IMR-90 (cell line): ENCODE measurements at regions not wholly inside any gene's neighbourhood (a gene's known extent, or its start where the extent isn't known, plus 50 kb on each side); places are given as distances from the start of the nearest gene placed in this dataset.

Source experiments
- ATAC-seq: fragments of 200-7000 bp; cut with Tn5 transposase; 2 replicates; pipeline ENCODE4 v1.9.1; 2020; ENCODE audit warnings: low read depth, mild to moderate bottlenecking, moderate library complexity
- BruUV-seq: library from RNA; stranded (reverse); fragments of 400-500 nt; replicated peaks from 2 replicates; lab custom pipeline; 2021; lab: Mats Ljungman, UMichigan
- CTCF ChIA-PET: fragments of 300-600 bp; formaldehyde crosslinking; extraction: SDS; loops from one replicate; lab custom pipeline; 2021; ENCODE audit warnings: antibody characterized with exemption; lab: Yijun Ruan, JAX
- POLR2A ChIA-PET: fragments of 300-600 bp; sonication (Branson Sonifier 250); formaldehyde crosslinking; loops from one replicate; lab custom pipeline; 2022; ENCODE audit warnings: antibody characterized with exemption; ENCODE audit not compliant: unreplicated experiment; lab: Charles Lee
- DNase-seq: peaks from one replicate; pipeline ENCODE4 v3.0.0; 2013
- H2AFZ ChIP-seq: replicated peaks from 2 replicates; pipeline ENCODE3; 2013; ENCODE audit warnings: low read length, mild to moderate bottlenecking; ENCODE audit not compliant: poor library complexity
- H2AK5ac ChIP-seq: 2 replicates; pipeline ENCODE4 v1.6.1; 2013; ENCODE audit warnings: low read depth, low read length, inconsistent platforms
- H2AK9ac ChIP-seq: replicated peaks from 2 replicates; pipeline ENCODE3; 2013; ENCODE audit warnings: mild to moderate bottlenecking, low read depth, low read length, moderate library complexity; ENCODE audit not compliant: poor library complexity
- H2BK120ac ChIP-seq: 2 replicates; pipeline ENCODE4 v1.6.1; 2013; ENCODE audit warnings: low read depth, low read length, inconsistent platforms
- H2BK15ac ChIP-seq: 3 replicates; pipeline ENCODE4 v1.6.1; 2013; ENCODE audit warnings: low read depth, low read length, inconsistent platforms
- H2BK20ac ChIP-seq: 2 replicates; pipeline ENCODE4 v1.6.1; 2013; ENCODE audit warnings: low read depth, mild to moderate bottlenecking, inconsistent platforms, low read length, moderate library complexity
- H2BK5ac ChIP-seq: 2 replicates; pipeline ENCODE4 v1.6.1; 2013; ENCODE audit warnings: mild to moderate bottlenecking, low read depth, low read length, inconsistent platforms; ENCODE audit not compliant: poor library complexity, severe bottlenecking
- H3K14ac ChIP-seq: replicated peaks from 2 replicates; pipeline ENCODE4 v1.6.1; 2013; ENCODE audit warnings: low read depth, low read length, inconsistent platforms
- H3K18ac ChIP-seq: 2 replicates; pipeline ENCODE4 v1.6.1; 2013; ENCODE audit warnings: low read depth, low read length, control low read depth
- H3K23ac ChIP-seq: 2 replicates; pipeline ENCODE4 v1.6.1; 2013; ENCODE audit warnings: low read depth, low read length, inconsistent platforms
- H3K27ac ChIP-seq: 2 replicates; pipeline ENCODE4 v1.5.1; 2013; ENCODE audit warnings: mild to moderate bottlenecking, control low read depth, low read length; ENCODE audit not compliant: insufficient read depth
- H3K27me3 ChIP-seq: 2 replicates; pipeline ENCODE4 v1.6.1; 2013; ENCODE audit warnings: low read length; ENCODE audit not compliant: control insufficient read depth, insufficient read depth
- H3K36me3 ChIP-seq: 2 replicates; pipeline ENCODE4 v1.6.1; 2013; ENCODE audit warnings: low read length, mixed read lengths; ENCODE audit not compliant: control insufficient read depth, insufficient read depth
- H3K4ac ChIP-seq: 2 replicates; pipeline ENCODE4 v1.6.1; 2013; ENCODE audit warnings: low read depth, low read length, inconsistent platforms
- H3K4me1 ChIP-seq: 2 replicates; pipeline ENCODE4 v1.6.1; 2013; ENCODE audit warnings: low read length, mixed read lengths; ENCODE audit not compliant: control insufficient read depth, insufficient read depth
- H3K4me2 ChIP-seq: 2 replicates; pipeline ENCODE4 v1.6.1; 2013; ENCODE audit warnings: low read depth, mild to moderate bottlenecking, control low read depth, low read length, moderate library complexity
- H3K4me3 ChIP-seq: 2 replicates; pipeline ENCODE4 v1.5.1; 2013; ENCODE audit warnings: low read depth, mild to moderate bottlenecking, control low read depth, low read length, moderate library complexity; ENCODE audit not compliant: insufficient read depth
- H3K56ac ChIP-seq: 2 replicates; pipeline ENCODE4 v1.6.1; 2013; ENCODE audit warnings: low read length, inconsistent platforms; ENCODE audit not compliant: insufficient read depth; ENCODE audit errors: extremely low read depth
- H3K79me1 ChIP-seq, 2 experiments: 2 replicates each; pipeline ENCODE4 v1.6.1; 2013; ENCODE audit warnings: low read length in 2 of 2, inconsistent platforms in 1 of 2, low read depth in 1 of 2
- H3K9ac ChIP-seq: 2 replicates; pipeline ENCODE4 v1.6.1; 2013; ENCODE audit warnings: low read depth, low read length, control low read depth
- H3K9me1 ChIP-seq: 2 replicates; pipeline ENCODE4 v1.6.1; 2013; ENCODE audit warnings: low read length, inconsistent platforms; ENCODE audit not compliant: insufficient read depth
- H3K9me3 ChIP-seq: 2 replicates; pipeline ENCODE4 v1.6.1; 2013; ENCODE audit warnings: low read length; ENCODE audit not compliant: control insufficient read depth, insufficient read depth
- H4K20me1 ChIP-seq: 2 replicates; pipeline ENCODE4 v1.6.1; 2013; ENCODE audit warnings: low read length, inconsistent platforms; ENCODE audit not compliant: insufficient read depth
- H4K5ac ChIP-seq: 2 replicates; pipeline ENCODE4 v1.6.1; 2013; ENCODE audit warnings: mild to moderate bottlenecking, low read depth, low read length, control low read depth
- H4K8ac ChIP-seq, 2 experiments: 2 replicates each; pipeline ENCODE4 v1.6.1; 2013; ENCODE audit warnings: low read depth in 2 of 2, low read length in 2 of 2, control low read depth in 1 of 2, inconsistent platforms in 1 of 2
- H4K91ac ChIP-seq: 2 replicates; pipeline ENCODE4 v1.6.1; 2013; ENCODE audit warnings: low read depth, low read length, inconsistent platforms; ENCODE audit not compliant: insufficient read depth
- BHLHE40 ChIP-seq: fragments of 150-350 bp; IDR thresholded peaks from 2 replicates; pipeline ENCODE4 v1.6.1; 2016; ENCODE audit warnings: mild to moderate bottlenecking, low read depth, low read length
- CEBPB ChIP-seq: IDR thresholded peaks from 2 replicates; pipeline ENCODE4 v1.6.1; 2012; ENCODE audit warnings: low read depth, low read length, improper control_type of control experiment
- CHD1 ChIP-seq: IDR thresholded peaks from 2 replicates; pipeline ENCODE4 v1.6.1; 2012; ENCODE audit warnings: low read depth, low read length, improper control_type of control experiment
- FOS ChIP-seq: fragments of 150-350 bp; IDR thresholded peaks from 2 replicates; pipeline ENCODE4 v1.6.1; 2016; ENCODE audit warnings: low read depth, low read length
- MAFK ChIP-seq: IDR thresholded peaks from 2 replicates; pipeline ENCODE4 v1.6.1; 2012; ENCODE audit warnings: low read depth, low read length, improper control_type of control experiment
- MXI1 ChIP-seq: IDR thresholded peaks from 2 replicates; pipeline ENCODE4 v1.6.1; 2012; ENCODE audit warnings: low read depth, mild to moderate bottlenecking, low read length, moderate library complexity, borderline replicate concordance
- NFE2L2 ChIP-seq: fragments of 150-350 bp; IDR thresholded peaks from 2 replicates; pipeline ENCODE4 v1.6.1; 2016; ENCODE audit warnings: low read depth, mild to moderate bottlenecking, low read length
- POLR2A ChIP-seq: IDR thresholded peaks from 2 replicates; pipeline ENCODE4 v1.6.1; 2012; ENCODE audit warnings: mild to moderate bottlenecking, low read depth, low read length
- RAD21 ChIP-seq: IDR thresholded peaks from 2 replicates; pipeline ENCODE4 v1.6.1; 2012; ENCODE audit warnings: low read length, improper control_type of control experiment
- RCOR1 ChIP-seq: IDR thresholded peaks from 2 replicates; pipeline ENCODE4 v1.6.1; 2012; ENCODE audit warnings: mild to moderate bottlenecking, low read length, improper control_type of control experiment; ENCODE audit not compliant: insufficient replicate concordance
- RFX5 ChIP-seq: IDR thresholded peaks from 2 replicates; pipeline ENCODE4 v1.8.0; 2012; ENCODE audit warnings: low read depth, mild to moderate bottlenecking, low read length, moderate library complexity
- SMC3 ChIP-seq: fragments of 150-350 bp; IDR thresholded peaks from 2 replicates; pipeline ENCODE4 v1.6.1; 2016; ENCODE audit warnings: low read depth, mild to moderate bottlenecking, antibody characterized with exemption, low read length, moderate library complexity
- USF2 ChIP-seq: fragments of 150-350 bp; IDR thresholded peaks from 2 replicates; pipeline ENCODE4 v1.6.1; 2017; ENCODE audit warnings: mild to moderate bottlenecking, antibody characterized with exemption, low read length, low read depth
- WGBS, 2 experiments: methylation state at CpG; one replicate each; pipeline versions ENCODE4 v1.1.5 to v1.1.7; 2013; ENCODE audit warnings: missing lambda C conversion rate in 2 of 2; ENCODE audit not compliant: insufficient read length in 1 of 2; ENCODE audit errors: extremely low coverage in 2 of 2; 5-methylcytosine and 5-hydroxymethylcytosine counted together
- dilution Hi-C: fragments of 300-500 bp; cut with HindIII; formaldehyde crosslinking; loops from one replicate; pipeline ENCODE4 v1.14.3; 2018; ENCODE audit warnings: low sequenced_read_pairs; ENCODE audit not compliant: unreplicated experiment
- in situ Hi-C: fragments of 300-500 bp; cut with MboI; formaldehyde crosslinking; loops from 3 replicates; pipeline ENCODE4 v1.14.3; 2019; ENCODE audit warnings: low sequenced_read_pairs, inconsistent platforms, mixed read lengths
- intact Hi-C: fragments of 100-400 bp; cut with micrococcal nuclease; formaldehyde crosslinking; loops from 2 replicates; pipeline ENCODE4 v1.10.0; 2022
- TF ChIP-seq, protein P1 (sequence below): conservative IDR thresholded peaks from 2 replicates; pipeline ENCODE4 v1.5.1; 2012; ENCODE audit warnings: mild to moderate bottlenecking, low read depth, low read length, improper control_type of control experiment
- TF ChIP-seq, protein P2 (sequence below): fragments of 150-350 bp; IDR thresholded peaks from 2 replicates; pipeline ENCODE4 v1.6.1; 2016; ENCODE audit warnings: low read depth, mild to moderate bottlenecking, low read length, moderate library complexity, borderline replicate concordance

DNA sequence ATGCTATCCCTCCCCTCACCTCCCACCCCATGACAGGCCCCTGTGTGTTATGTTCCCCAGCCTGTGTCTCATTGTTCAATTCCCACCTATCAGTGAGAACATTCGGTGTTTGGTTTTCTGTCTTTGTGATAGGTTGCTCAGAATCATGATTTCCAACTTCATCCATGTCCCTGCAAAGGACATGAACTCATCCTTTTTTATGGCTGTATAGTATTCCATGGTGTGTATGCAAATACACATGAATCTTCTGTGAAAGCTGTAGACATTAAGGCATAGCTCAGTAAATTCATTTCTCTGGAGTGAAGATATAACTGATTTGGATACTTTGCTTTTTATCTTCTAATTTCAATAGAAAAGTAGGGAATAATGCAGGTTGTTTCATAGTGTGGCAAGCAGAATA lies 125.8 kb upstream of the C1QTNF9B start:
- intact Hi-C loops (no loop called here), in situ Hi-C loops (loop anchor here (5.0 kb wide), 1 partner anchor 199 kb away; no protein-coding TSS in a partner anchor), dilution Hi-C loops (no loop called here)
- H4K8ac ChIP-seq, result no peak overlapping the region
- no peak overlapping the region for H3K18ac ChIP-seq
- H4K20me1 ChIP-seq, result no peaks in the 10 kb centered on the region
- H2BK5ac ChIP-seq, result no peak overlapping the region
- H3K27me3 ChIP-seq, result no peaks in the 10 kb centered on the region
- no peak overlapping the region for H3K9ac ChIP-seq
- TF ChIP-seq, protein P1, sequence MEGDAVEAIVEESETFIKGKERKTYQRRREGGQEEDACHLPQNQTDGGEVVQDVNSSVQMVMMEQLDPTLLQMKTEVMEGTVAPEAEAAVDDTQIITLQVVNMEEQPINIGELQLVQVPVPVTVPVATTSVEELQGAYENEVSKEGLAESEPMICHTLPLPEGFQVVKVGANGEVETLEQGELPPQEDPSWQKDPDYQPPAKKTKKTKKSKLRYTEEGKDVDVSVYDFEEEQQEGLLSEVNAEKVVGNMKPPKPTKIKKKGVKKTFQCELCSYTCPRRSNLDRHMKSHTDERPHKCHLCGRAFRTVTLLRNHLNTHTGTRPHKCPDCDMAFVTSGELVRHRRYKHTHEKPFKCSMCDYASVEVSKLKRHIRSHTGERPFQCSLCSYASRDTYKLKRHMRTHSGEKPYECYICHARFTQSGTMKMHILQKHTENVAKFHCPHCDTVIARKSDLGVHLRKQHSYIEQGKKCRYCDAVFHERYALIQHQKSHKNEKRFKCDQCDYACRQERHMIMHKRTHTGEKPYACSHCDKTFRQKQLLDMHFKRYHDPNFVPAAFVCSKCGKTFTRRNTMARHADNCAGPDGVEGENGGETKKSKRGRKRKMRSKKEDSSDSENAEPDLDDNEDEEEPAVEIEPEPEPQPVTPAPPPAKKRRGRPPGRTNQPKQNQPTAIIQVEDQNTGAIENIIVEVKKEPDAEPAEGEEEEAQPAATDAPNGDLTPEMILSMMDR, result no peak
- TF ChIP-seq CHD1, result no peak
- TF ChIP-seq SMC3, result no peak
- TF ChIP-seq, protein P2, sequence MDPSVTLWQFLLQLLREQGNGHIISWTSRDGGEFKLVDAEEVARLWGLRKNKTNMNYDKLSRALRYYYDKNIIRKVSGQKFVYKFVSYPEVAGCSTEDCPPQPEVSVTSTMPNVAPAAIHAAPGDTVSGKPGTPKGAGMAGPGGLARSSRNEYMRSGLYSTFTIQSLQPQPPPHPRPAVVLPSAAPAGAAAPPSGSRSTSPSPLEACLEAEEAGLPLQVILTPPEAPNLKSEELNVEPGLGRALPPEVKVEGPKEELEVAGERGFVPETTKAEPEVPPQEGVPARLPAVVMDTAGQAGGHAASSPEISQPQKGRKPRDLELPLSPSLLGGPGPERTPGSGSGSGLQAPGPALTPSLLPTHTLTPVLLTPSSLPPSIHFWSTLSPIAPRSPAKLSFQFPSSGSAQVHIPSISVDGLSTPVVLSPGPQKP, result no peak
- TF ChIP-seq RAD21, result no peak
- TF ChIP-seq CEBPB, result no peak
- TF ChIP-seq MXI1, result no peak
- no peak for TF ChIP-seq POLR2A
- no peak for TF ChIP-seq RCOR1
- TF ChIP-seq MAFK, result no peak
- TF ChIP-seq FOS, result no peak
- no peak for TF ChIP-seq USF2
- no peak for TF ChIP-seq RFX5
- TF ChIP-seq BHLHE40, result no peak
- no peak for TF ChIP-seq NFE2L2
- no peak overlapping the region for H2BK15ac ChIP-seq
- no peak overlapping the region for H3K56ac ChIP-seq
- H3K4me1 ChIP-seq, result no peaks in the 10 kb centered on the region; the same call in 1 of the 2 replicates
- no peaks in the 10 kb centered on the region for H3K79me1 ChIP-seq
- CTCF ChIA-PET, result interaction anchor here (1.2 kb wide), 1 partner anchor 29 kb away, joined by 3 read pairs; no protein-coding TSS in a partner anchor
- H4K91ac ChIP-seq, result no peak overlapping the region
- DNase-seq (no peak), ATAC-seq (no peak)
- no peak overlapping the region for H3K14ac ChIP-seq
- BruUV-seq, result no TSS peak
- no CpG with 5 or more reads among the region's 1 CpG for WGBS, 2 experiments
- H2AK9ac ChIP-seq, result no peak overlapping the region
- POLR2A ChIA-PET, result no interaction called here
- H3K9me3 ChIP-seq, result no peaks in the 10 kb centered on the region
- no peak overlapping the region for H2BK20ac ChIP-seq
- H2AK5ac ChIP-seq, result no peak overlapping the region
- H3K4me2 ChIP-seq, result no peak overlapping the region
- H3K23ac ChIP-seq, result no peak overlapping the region
- no peaks in the 10 kb centered on the region for H3K36me3 ChIP-seq
- H2AFZ ChIP-seq, result no peak overlapping the region
- H2BK120ac ChIP-seq, result no peak overlapping the region
- H3K9me1 ChIP-seq, result no peaks in the 10 kb centered on the region; the same call in 1 of the 2 replicates
- H3K4me3 ChIP-seq, result no peak overlapping the region
- no peak overlapping the region for H4K5ac ChIP-seq
- H3K4ac ChIP-seq, result no peak overlapping the region
- no peak overlapping the region for H3K27ac ChIP-seq
